ENCODE measurements at regions not wholly inside any gene's neighbourhood (a gene's known extent, or its start where the extent isn't known, plus 50 kb on each side); places are given as distances from the start of the nearest gene placed in this dataset.

DNA sequence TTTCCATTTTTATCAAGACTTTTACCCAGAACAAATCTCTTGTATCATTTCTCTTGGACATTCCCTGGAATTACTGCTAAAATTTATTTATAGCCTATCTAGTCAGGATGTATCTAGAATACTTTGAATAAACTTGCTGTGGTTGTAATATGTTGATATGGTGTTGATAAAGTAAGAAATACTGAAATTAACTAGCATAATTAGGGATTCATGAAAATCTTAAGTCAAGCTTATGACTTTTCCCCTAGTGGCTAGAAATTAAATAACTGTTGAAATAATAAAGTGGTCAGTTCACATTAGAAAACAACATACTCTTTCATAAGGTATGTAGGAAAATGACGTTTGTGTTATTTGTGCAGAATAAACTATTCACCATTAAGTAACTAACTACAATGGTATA is 73.1 kb upstream of the ANKRD50 start (continued):
- TF ChIP-seq, protein P1, sequence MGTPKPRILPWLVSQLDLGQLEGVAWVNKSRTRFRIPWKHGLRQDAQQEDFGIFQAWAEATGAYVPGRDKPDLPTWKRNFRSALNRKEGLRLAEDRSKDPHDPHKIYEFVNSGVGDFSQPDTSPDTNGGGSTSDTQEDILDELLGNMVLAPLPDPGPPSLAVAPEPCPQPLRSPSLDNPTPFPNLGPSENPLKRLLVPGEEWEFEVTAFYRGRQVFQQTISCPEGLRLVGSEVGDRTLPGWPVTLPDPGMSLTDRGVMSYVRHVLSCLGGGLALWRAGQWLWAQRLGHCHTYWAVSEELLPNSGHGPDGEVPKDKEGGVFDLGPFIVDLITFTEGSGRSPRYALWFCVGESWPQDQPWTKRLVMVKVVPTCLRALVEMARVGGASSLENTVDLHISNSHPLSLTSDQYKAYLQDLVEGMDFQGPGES (IDR thresholded peaks at IDR 0.05): no peak
- TF ChIP-seq CHD2 (IDR thresholded peaks at IDR 0.05; ENCODE audit: borderline replicate concordance, low read depth, low read length): no peak

DNA sequence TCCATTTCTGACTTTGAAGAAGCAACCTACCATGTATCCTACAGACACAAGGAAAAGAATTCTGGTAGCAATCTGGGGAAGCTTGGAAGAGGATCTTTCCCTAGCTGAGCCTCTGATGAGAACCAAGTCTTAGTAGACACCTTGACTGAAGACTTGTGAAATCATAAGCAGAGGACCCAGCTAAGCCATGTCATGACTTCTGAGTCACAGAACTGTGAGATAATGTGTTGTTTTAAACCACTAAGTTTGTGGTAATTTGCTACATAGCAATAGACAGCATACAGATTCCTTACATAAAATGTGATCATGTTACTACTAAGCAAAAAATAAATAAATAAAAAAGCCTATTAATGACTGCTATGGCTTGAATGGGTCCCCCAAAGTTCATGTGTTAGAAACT is 71.3 kb upstream of the ANKRD50 start:
- POLR2A ChIA-PET: no interaction called here
- RAD21 ChIA-PET (ENCODE audit: unreplicated experiment): no interaction called here
- intact Hi-C loops (cut with micrococcal nuclease; ENCODE audit: unreplicated experiment) (no loop called here), in situ Hi-C loops (cut with MboI) (no loop called here)
- no peak overlapping the region for H3K4me3 ChIP-seq
- H2AFZ ChIP-seq (ENCODE audit: control insufficient read depth, low read depth, low read length): no peak overlapping the region
- H3K27me3 ChIP-seq (replicated peaks in 1 of 2; ENCODE audit: control insufficient read depth in 2 of 2, insufficient read depth in 2 of 2, low read length in 1 of 2): no peaks in the 10 kb centered on the region
- DNase-seq (ENCODE audit: low read depth, low spot score) (no peak), ATAC-seq (no peak), FAIRE-seq (no peak)
- CTCF ChIA-PET: no interaction called here
- H3K36me3 ChIP-seq (ENCODE audit: control insufficient read depth in 2 of 2, insufficient read depth in 2 of 2, low read length in 1 of 2): no peaks in the 10 kb centered on the region
- no peak overlapping the region for H3K9ac ChIP-seq (ENCODE audit: control insufficient read depth, insufficient read depth, low read length)
- H3K79me2 ChIP-seq (ENCODE audit: control insufficient read depth, insufficient read depth, low read length): no peaks in the 10 kb centered on the region
- SMC1A ChIA-PET (ENCODE audit: uncharacterized antibody, unreplicated experiment): no interaction called here
- no TSS peak for BruUV-seq (replicated peaks)
- H3K9me3 ChIP-seq (replicated peaks; ENCODE audit: control insufficient read depth, insufficient read depth, low read length): no peaks in the 10 kb centered on the region
- H4K20me1 ChIP-seq (ENCODE audit: control insufficient read depth, insufficient read depth): no peaks in the 10 kb centered on the region
- H3K27ac ChIP-seq (ENCODE audit: control insufficient read depth, insufficient read depth): no peak overlapping the region
- H3K4me2 ChIP-seq (ENCODE audit: control insufficient read depth, insufficient read depth): no peak overlapping the region
- H3K4me1 ChIP-seq (ENCODE audit: control insufficient read depth, insufficient read depth, low read length): no peaks in the 10 kb centered on the region
- TF ChIP-seq, protein P2, sequence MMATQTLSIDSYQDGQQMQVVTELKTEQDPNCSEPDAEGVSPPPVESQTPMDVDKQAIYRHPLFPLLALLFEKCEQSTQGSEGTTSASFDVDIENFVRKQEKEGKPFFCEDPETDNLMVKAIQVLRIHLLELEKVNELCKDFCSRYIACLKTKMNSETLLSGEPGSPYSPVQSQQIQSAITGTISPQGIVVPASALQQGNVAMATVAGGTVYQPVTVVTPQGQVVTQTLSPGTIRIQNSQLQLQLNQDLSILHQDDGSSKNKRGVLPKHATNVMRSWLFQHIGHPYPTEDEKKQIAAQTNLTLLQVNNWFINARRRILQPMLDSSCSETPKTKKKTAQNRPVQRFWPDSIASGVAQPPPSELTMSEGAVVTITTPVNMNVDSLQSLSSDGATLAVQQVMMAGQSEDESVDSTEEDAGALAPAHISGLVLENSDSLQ (IDR thresholded peaks at IDR 0.05): no peak
- TF ChIP-seq NBN (IDR thresholded peaks at IDR 0.05) (no peak), SMARCA5 (IDR thresholded peaks at IDR 0.05) (no peak), SMC3 (IDR thresholded peaks at IDR 0.05; ENCODE audit: borderline replicate concordance, low read length) (no peak), ZNF274 (IDR thresholded peaks at IDR 0.05; ENCODE audit: insufficient read depth, insufficient read length) (no peak), ATF7 (IDR thresholded peaks at IDR 0.05; ENCODE audit: low read depth) (no peak), ZSCAN29 (IDR thresholded peaks at IDR 0.05) (no peak), ZNF622 (IDR thresholded peaks at IDR 0.05) (no peak), NFXL1 (IDR thresholded peaks at IDR 0.05; ENCODE audit: borderline replicate concordance) (no peak), TCF12 (IDR thresholded peaks at IDR 0.05; ENCODE audit: low read depth, low read length) (no peak), SUPT20H (IDR thresholded peaks at IDR 0.05; ENCODE audit: borderline replicate concordance, control insufficient read depth, low read depth, low read length) (no peak), POLR2A (IDR thresholded peaks at IDR 0.05; ENCODE audit: low read depth, low read length) (no peak), NR2F1 (conservative IDR thresholded peaks at IDR 0.05) (no peak)
- TF ChIP-seq, protein P3, sequence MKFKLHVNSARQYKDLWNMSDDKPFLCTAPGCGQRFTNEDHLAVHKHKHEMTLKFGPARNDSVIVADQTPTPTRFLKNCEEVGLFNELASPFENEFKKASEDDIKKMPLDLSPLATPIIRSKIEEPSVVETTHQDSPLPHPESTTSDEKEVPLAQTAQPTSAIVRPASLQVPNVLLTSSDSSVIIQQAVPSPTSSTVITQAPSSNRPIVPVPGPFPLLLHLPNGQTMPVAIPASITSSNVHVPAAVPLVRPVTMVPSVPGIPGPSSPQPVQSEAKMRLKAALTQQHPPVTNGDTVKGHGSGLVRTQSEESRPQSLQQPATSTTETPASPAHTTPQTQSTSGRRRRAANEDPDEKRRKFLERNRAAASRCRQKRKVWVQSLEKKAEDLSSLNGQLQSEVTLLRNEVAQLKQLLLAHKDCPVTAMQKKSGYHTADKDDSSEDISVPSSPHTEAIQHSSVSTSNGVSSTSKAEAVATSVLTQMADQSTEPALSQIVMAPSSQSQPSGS (IDR thresholded peaks at IDR 0.05; ENCODE audit: low read length): no peak
- TF ChIP-seq, protein P4, sequence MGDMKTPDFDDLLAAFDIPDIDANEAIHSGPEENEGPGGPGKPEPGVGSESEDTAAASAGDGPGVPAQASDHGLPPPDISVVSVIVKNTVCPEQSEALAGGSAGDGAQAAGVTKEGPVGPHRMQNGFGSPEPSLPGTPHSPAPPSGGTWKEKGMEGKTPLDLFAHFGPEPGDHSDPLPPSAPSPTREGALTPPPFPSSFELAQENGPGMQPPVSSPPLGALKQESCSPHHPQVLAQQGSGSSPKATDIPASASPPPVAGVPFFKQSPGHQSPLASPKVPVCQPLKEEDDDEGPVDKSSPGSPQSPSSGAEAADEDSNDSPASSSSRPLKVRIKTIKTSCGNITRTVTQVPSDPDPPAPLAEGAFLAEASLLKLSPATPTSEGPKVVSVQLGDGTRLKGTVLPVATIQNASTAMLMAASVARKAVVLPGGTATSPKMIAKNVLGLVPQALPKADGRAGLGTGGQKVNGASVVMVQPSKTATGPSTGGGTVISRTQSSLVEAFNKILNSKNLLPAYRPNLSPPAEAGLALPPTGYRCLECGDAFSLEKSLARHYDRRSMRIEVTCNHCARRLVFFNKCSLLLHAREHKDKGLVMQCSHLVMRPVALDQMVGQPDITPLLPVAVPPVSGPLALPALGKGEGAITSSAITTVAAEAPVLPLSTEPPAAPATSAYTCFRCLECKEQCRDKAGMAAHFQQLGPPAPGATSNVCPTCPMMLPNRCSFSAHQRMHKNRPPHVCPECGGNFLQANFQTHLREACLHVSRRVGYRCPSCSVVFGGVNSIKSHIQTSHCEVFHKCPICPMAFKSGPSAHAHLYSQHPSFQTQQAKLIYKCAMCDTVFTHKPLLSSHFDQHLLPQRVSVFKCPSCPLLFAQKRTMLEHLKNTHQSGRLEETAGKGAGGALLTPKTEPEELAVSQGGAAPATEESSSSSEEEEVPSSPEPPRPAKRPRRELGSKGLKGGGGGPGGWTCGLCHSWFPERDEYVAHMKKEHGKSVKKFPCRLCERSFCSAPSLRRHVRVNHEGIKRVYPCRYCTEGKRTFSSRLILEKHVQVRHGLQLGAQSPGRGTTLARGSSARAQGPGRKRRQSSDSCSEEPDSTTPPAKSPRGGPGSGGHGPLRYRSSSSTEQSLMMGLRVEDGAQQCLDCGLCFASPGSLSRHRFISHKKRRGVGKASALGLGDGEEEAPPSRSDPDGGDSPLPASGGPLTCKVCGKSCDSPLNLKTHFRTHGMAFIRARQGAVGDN (IDR thresholded peaks at IDR 0.05): no peak
- TF ChIP-seq, protein P5, sequence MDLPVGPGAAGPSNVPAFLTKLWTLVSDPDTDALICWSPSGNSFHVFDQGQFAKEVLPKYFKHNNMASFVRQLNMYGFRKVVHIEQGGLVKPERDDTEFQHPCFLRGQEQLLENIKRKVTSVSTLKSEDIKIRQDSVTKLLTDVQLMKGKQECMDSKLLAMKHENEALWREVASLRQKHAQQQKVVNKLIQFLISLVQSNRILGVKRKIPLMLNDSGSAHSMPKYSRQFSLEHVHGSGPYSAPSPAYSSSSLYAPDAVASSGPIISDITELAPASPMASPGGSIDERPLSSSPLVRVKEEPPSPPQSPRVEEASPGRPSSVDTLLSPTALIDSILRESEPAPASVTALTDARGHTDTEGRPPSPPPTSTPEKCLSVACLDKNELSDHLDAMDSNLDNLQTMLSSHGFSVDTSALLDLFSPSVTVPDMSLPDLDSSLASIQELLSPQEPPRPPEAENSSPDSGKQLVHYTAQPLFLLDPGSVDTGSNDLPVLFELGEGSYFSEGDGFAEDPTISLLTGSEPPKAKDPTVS (IDR thresholded peaks at IDR 0.05; ENCODE audit: low read depth, low read length): no peak

Measured in GM12878 (cell line).